Omental fat pad (tissue), 3 donors: ENCODE measurements at regions not wholly inside any gene's neighbourhood (a gene's known extent, or its start where the extent isn't known, plus 50 kb on each side); places are given as distances from the start of the nearest gene placed in this dataset.
A peak's percentile ranks its signal among the peaks of the same experiment; 100 is the strongest.

Experiments used
- ATAC-seq: fragments of 150-250 bp; one replicate; pipeline ENCODE4 v1.9.1; 2016; ENCODE audit warnings: mild to moderate bottlenecking, moderate library complexity; ENCODE audit not compliant: low FRiP score
- DNase-seq: peaks from one replicate; pipeline ENCODE4 v3.0.0-alpha.2; 2019; ENCODE audit warnings: low spot score
- CTCF ChIP-seq, 3 donors: fragments of 450-650 bp; IDR thresholded peaks; one replicate each; pipeline ENCODE4 v1.5.1; 2016 to 2017; ENCODE audit warnings: antibody characterized with exemption in 3 of 3, mild to moderate bottlenecking in 3 of 3, moderate library complexity in 2 of 3

GRCh38 chr11:106467501-106467900, 390.0 kb downstream of the AASDHPPT start:
- no peak for TF ChIP-seq CTCF (IDR thresholded peaks at IDR 0.05)
- ATAC-seq, result no peak
- no peak for DNase-seq

GRCh38 chr11:106468086-106468485, 390.6 kb downstream of the AASDHPPT start:
- peak; percentile 53 for ATAC-seq
- TF ChIP-seq CTCF (IDR thresholded peaks at IDR 0.05), result no peak

GRCh38 chr11:106468531-106468930, 391.1 kb downstream of the AASDHPPT start:
- ATAC-seq (peak; percentile 7), DNase-seq (no peak)
- no peak for TF ChIP-seq CTCF (IDR thresholded peaks at IDR 0.05)

More at GRCh38 chr11:106468086-106468485, 390.6 kb downstream of the AASDHPPT start:
- DNase-seq, result no peak

GRCh38 chr11:106470230-106470629, 392.8 kb downstream of the AASDHPPT start:
- no peak for DNase-seq
- no peak for TF ChIP-seq CTCF (IDR thresholded peaks at IDR 0.05)
- ATAC-seq, result no peak

GRCh38 chr11:106471276-106471675, 393.8 kb downstream of the AASDHPPT start:
- TF ChIP-seq CTCF (IDR thresholded peaks at IDR 0.05), result no peak
- ATAC-seq, result no peak
- DNase-seq, result no peak

- DNase-seq, result no peak
- no peak for ATAC-seq
- no peak for TF ChIP-seq CTCF (IDR thresholded peaks at IDR 0.05)
These were observed 395.7 kb downstream of the AASDHPPT start for GRCh38 chr11:106473089-106473722.

GRCh38 chr11:106474274-106474673, 396.8 kb downstream of the AASDHPPT start:
- no peak for TF ChIP-seq CTCF (IDR thresholded peaks at IDR 0.05)
- DNase-seq, result no peak
- no peak for ATAC-seq
